Uterus (tissue), 3 donors: ENCODE measurements at regions not wholly inside any gene's neighbourhood (a gene's known extent, or its start where the extent isn't known, plus 50 kb on each side); places are given as distances from the start of the nearest gene placed in this dataset.

ENCODE experiments used
- DNase-seq, 2 donors: peaks; one replicate each; pipeline ENCODE4 v3.0.0-alpha.2; 2019 to 2020
- H3K27ac ChIP-seq, 2 donors: fragments of 200-600 bp; sonication (generic); 1 replicate in 1 of 2; 2 replicates in 1 of 2; pipeline ENCODE4 v1.5.1; 2016 to 2018
- H3K27me3 ChIP-seq, 2 donors: fragments of 200-600 bp; sonication (generic); one replicate each; pipeline ENCODE4 v1.5.1; 2018 to 2019; ENCODE audit warnings: control low read depth in 1 of 2
- H3K36me3 ChIP-seq, 2 donors: fragments of 200-600 bp; sonication (generic); one replicate each; pipeline ENCODE4 v1.5.1; 2019; ENCODE audit warnings: control low read depth in 1 of 2
- H3K4me1 ChIP-seq, 2 donors: fragments of 200-600 bp; sonication (generic); one replicate each; pipeline ENCODE4 v1.5.1; 2018 to 2019; ENCODE audit warnings: control low read depth in 1 of 2
- H3K4me3 ChIP-seq, 2 donors: fragments of 200-600 bp; sonication (generic); 1 replicate in 1 of 2; 2 replicates in 1 of 2; pipeline ENCODE4 v1.5.1; 2018 to 2019; ENCODE audit warnings: mild to moderate bottlenecking in 1 of 2
- H3K9me3 ChIP-seq, 2 donors: fragments of 200-600 bp; sonication (generic); one replicate each; pipeline ENCODE4 v1.5.1; 2019; ENCODE audit warnings: control low read depth in 1 of 2
- CTCF ChIP-seq, 4 experiments: fragments of 200-600 bp in 2 of 4; fragments of 450-650 bp in 2 of 4; sonication (generic) in 2 of 4; IDR thresholded peaks; one replicate each; pipeline ENCODE4 v1.5.1; 2016 to 2019; ENCODE audit warnings: antibody characterized with exemption in 4 of 4, mild to moderate bottlenecking in 2 of 4, moderate library complexity in 1 of 4
- POLR2A ChIP-seq, 2 donors: fragments of 450-650 bp; IDR thresholded peaks; one replicate each; pipeline ENCODE4 v1.6.1; 2016; ENCODE audit warnings: antibody characterized with exemption in 2 of 2, mild to moderate bottlenecking in 1 of 2, moderate library complexity in 1 of 2
- intact Hi-C: fragments of 100-400 bp; cut with DNase I; formaldehyde crosslinking; loops from one replicate; pipeline ENCODE4 v1.15.1; 2023; ENCODE audit warnings: low total_unique reads
- donor health status: DM: yes; HTN: yes; CAD: no.

- intact Hi-C loops, result no loop called here
- Histone ChIP-seq H3K27ac (no peak overlapping the region), H3K36me3 (no peaks in the 10 kb centered on the region)
Observed at GRCh38 chr12:28802706-28803438, 346.2 kb upstream of the FAR2 start.

GRCh38 chr12:28807535-28807934, 341.5 kb upstream of the FAR2 start:
- H3K27ac ChIP-seq, result no peak overlapping the region
- intact Hi-C loops, result no loop called here
- TF ChIP-seq CTCF (IDR thresholded peaks at IDR 0.05) (no peak), POLR2A (IDR thresholded peaks at IDR 0.05) (no peak)

More at GRCh38 chr12:28802706-28803438, 346.2 kb upstream of the FAR2 start:
- DNase-seq, result no peak
- TF ChIP-seq CTCF (IDR thresholded peaks at IDR 0.05), result no peak
- TF ChIP-seq POLR2A (IDR thresholded peaks at IDR 0.05), result no peak
- no peaks in the 10 kb centered on the region for H3K27me3 ChIP-seq
- no peak overlapping the region for H3K4me3 ChIP-seq
- H3K4me1 ChIP-seq, result no peaks in the 10 kb centered on the region
- no peaks in the 10 kb centered on the region for H3K9me3 ChIP-seq

GRCh38 chr12:28811457-28811856, 337.6 kb upstream of the FAR2 start:
- Histone ChIP-seq H3K9me3 (no peaks in the 10 kb centered on the region), H3K27me3 (no peaks in the 10 kb centered on the region), H3K36me3 (no peaks in the 10 kb centered on the region), H3K27ac (no peak overlapping the region), H3K4me3 (no peak overlapping the region), H3K4me1 (no peaks in the 10 kb centered on the region)
- TF ChIP-seq POLR2A (IDR thresholded peaks at IDR 0.05) (no peak), CTCF (IDR thresholded peaks at IDR 0.05) (no peak)
- intact Hi-C loops, result no loop called here
- no peak for DNase-seq

More at GRCh38 chr12:28807535-28807934, 341.5 kb upstream of the FAR2 start:
- no peaks in the 10 kb centered on the region for H3K4me1 ChIP-seq
- no peaks in the 10 kb centered on the region for H3K27me3 ChIP-seq
- H3K9me3 ChIP-seq, result no peaks in the 10 kb centered on the region
- no peak overlapping the region for H3K4me3 ChIP-seq
- no peaks in the 10 kb centered on the region for H3K36me3 ChIP-seq
- no peak for DNase-seq

- H3K36me3 ChIP-seq, result no peaks in the 10 kb centered on the region
- no peaks in the 10 kb centered on the region for H3K4me1 ChIP-seq
- no peak for DNase-seq
- TF ChIP-seq POLR2A (IDR thresholded peaks at IDR 0.05), result no peak
- TF ChIP-seq CTCF (IDR thresholded peaks at IDR 0.05), result no peak
- no peaks in the 10 kb centered on the region for H3K9me3 ChIP-seq
- no peak overlapping the region for H3K4me3 ChIP-seq
- H3K27me3 ChIP-seq, result no peaks in the 10 kb centered on the region
- intact Hi-C loops, result no loop called here
- H3K27ac ChIP-seq, result no peak overlapping the region
Observed at GRCh38 chr12:28814246-28814645, 334.8 kb upstream of the FAR2 start.

- H3K27me3 ChIP-seq, result no peaks in the 10 kb centered on the region
- TF ChIP-seq POLR2A (IDR thresholded peaks at IDR 0.05), result no peak
- TF ChIP-seq CTCF (IDR thresholded peaks at IDR 0.05), result no peak
- intact Hi-C loops, result no loop called here
- no peaks in the 10 kb centered on the region for H3K4me1 ChIP-seq
- no peaks in the 10 kb centered on the region for H3K9me3 ChIP-seq
- no peak overlapping the region for H3K4me3 ChIP-seq
- no peak for DNase-seq
- H3K36me3 ChIP-seq, result no peaks in the 10 kb centered on the region
- no peak overlapping the region for H3K27ac ChIP-seq
Observed at GRCh38 chr12:28817524-28817923, 331.6 kb upstream of the FAR2 start.
